ENCODE measurements at regions not wholly inside any gene's neighbourhood (a gene's known extent, or its start where the extent isn't known, plus 50 kb on each side); places are given as distances from the start of the nearest gene placed in this dataset.

DNA sequence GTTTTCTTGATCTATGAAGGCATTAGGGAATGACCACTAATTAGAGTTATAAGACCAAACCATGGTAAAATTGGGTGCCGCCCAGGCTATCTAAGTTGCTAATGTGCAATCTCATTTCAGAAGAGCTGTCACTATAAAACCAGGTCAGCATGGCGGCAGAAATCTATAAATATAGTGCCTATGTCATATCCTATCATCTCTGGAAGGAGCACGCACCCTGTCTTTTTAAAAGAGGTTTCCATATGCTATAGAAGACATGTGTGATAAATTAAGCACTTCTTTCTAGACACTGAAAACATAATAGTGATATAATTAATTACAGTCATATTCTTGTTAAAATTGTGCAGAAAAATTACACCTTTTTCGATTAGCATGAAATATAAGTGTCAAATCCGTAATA lies 152.0 kb upstream of the MDFIC2 start:
- TF ChIP-seq, protein P1, sequence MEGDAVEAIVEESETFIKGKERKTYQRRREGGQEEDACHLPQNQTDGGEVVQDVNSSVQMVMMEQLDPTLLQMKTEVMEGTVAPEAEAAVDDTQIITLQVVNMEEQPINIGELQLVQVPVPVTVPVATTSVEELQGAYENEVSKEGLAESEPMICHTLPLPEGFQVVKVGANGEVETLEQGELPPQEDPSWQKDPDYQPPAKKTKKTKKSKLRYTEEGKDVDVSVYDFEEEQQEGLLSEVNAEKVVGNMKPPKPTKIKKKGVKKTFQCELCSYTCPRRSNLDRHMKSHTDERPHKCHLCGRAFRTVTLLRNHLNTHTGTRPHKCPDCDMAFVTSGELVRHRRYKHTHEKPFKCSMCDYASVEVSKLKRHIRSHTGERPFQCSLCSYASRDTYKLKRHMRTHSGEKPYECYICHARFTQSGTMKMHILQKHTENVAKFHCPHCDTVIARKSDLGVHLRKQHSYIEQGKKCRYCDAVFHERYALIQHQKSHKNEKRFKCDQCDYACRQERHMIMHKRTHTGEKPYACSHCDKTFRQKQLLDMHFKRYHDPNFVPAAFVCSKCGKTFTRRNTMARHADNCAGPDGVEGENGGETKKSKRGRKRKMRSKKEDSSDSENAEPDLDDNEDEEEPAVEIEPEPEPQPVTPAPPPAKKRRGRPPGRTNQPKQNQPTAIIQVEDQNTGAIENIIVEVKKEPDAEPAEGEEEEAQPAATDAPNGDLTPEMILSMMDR (IDR thresholded peaks at IDR 0.05; ENCODE audit: low read length) = no peak
- TF ChIP-seq EZH2 (IDR thresholded peaks at IDR 0.05; ENCODE audit: borderline replicate concordance, low read length) = no peak

All from OCI-LY1 (cell line).